ACHN (cell line): ENCODE measurements at regions not wholly inside any gene's neighbourhood (a gene's known extent, or its start where the extent isn't known, plus 50 kb on each side); places are given as distances from the start of the nearest gene placed in this dataset.

Experiments used
- DNase-seq: peaks from one replicate; pipeline ENCODE4 v3.0.0-alpha.2; 2015
- in situ Hi-C: cut with HindIII; loops from 2 replicates; pipeline ENCODE4 v1.10.0; 2017; ENCODE audit warnings: low sequenced_read_pairs, low pct_ligation_motif_present, low pct_unique_long_range_greater_than_20kb

DNA sequence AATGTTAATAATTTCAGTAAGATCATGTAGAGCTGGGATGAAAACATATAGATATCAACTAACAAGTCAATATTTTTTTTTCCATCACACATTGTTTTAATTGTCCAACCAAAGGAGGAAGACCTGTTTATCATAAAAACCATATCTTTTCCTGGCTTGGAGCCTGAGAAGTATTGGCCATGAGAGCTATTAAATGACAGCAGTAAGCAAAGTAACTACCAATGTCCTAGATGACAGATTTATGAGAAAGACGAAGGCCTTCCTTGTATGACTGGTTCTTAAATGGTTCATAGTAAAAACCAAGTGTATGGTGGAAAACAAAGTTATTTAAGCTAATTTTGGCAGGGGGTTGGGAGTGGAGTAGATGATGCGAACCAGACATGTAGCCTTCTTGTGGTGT is 1147.1 kb upstream of the TENM4 start:
- DNase-seq = no peak
- in situ Hi-C loops = no loop called here

DNA sequence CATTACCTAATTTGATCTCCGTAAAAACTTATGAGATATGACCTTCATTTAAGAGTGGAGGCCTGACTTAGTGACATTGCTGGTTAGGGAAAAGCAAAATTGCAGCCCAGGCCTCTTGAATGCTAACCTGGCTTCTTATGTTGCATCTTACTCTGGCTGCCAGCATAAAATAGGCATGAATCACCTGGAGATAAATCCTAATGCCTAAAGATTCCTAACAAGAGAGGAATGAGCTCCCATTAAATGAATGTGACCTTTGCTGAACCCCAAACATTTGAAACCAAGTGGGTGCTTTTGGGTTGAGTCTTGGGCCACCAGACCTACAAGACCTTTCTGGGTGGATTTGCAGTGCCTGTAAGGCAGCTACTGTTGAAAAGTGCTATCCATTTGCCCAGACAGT is 1145.6 kb upstream of the TENM4 start:
- in situ Hi-C loops = no loop called here
- no peak for DNase-seq

DNA sequence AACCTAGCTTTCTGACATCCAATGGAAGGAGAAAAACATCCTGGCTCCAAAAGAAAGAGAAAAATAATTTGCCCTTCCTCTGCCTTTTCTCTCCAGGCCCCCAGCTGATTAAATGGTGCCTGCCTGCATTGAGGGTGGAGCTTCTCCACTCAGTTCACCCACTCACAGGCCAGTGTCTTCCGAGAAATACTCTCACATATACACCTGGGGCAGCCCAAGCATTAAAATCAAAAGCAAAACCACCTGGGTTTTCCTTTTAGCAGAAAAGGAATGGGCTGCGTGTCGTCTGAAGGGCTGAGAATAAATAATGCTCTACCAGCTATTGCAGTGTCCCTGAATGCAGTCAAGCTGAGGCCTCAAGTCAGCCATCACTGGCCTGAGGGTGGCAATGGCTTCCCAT is 1143.8 kb upstream of the TENM4 start:
- in situ Hi-C loops = no loop called here
- no peak for DNase-seq

DNA sequence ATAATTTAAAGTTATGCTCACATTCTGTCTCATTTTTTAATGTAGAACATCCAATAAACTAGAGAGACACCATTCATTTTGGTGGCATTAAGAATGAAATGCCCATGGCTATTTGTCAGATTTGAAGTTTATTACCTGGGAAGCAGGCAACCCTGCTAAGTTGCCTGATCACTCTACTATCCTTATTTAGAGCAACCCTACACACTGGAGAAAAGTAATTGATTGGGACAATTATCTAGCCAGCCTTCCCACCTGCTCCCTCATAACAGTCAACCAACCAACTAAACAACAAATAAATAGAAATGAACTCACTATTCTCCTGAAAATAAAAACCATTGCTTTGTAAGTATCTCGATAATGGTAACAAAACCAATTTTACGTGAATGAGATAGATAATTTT is 1129.0 kb upstream of the TENM4 start:
- in situ Hi-C loops = no loop called here
- no peak for DNase-seq

DNA sequence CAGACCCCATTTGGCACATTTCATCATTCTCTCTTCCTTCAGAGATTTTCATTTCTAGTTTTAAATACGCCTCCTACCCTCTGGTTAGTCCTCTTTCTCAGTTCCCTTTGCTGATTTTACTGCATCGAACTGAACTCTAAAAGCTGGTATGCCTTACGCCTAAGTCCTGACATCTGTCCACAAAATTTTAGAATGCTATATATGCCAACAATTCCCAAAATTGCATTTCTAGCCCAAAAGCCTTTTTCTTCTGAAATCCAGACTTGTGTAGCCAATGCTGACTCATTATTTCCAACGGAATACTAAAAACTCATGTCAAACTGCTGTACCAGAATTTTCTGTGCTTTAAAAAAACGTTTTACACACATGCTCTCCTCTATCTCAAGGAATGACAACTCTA is 1124.4 kb upstream of the TENM4 start:
- in situ Hi-C loops = no loop called here
- no peak for DNase-seq

DNA sequence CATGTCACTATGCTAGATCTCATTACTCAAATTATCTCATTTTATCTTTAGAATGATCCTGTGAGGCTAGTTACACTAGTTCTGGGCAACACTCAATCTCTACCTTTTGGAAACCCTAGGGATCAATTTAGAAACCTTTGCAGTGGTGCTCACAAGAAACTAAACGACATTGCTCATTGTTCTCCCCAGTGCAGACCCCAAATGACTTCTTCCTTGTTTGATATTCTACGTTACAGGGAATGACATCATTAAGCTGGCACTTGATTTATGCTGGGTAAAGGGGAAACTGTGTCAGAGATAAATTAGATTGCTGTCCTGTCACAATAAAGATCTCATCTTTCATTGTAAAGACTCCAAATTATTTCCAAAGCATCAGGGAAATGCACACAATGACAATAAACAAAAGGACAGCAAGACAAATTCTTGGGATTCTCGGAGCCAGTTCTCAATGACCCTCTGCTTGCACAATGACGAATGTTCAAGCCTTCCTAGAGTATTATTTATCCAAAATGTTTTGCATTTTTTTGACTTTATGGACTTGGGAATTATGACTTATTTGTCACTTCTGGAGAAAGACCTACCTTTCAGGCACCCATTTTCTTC is 1121.8 kb upstream of the TENM4 start:
- in situ Hi-C loops = no loop called here
- DNase-seq = no peak

DNA sequence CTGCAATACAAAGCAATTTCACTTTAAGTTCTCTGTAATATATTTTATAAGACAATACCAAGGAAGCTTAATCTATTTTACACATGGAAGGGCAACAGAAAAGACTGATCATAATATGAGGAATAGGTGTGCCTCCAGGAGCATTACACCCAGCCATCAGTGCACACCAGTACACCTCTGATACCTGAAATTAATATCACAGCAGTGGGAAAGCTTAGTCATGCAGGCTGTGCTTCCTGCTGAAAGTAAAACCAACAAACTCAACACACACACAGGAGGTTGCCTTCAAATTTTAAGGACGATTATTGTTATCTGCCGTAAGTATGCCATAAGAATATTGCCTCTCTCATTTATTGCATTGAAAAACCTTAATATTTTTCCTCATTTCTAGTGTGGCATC is 1119.1 kb upstream of the TENM4 start:
- in situ Hi-C loops = no loop called here
- DNase-seq = no peak

DNA sequence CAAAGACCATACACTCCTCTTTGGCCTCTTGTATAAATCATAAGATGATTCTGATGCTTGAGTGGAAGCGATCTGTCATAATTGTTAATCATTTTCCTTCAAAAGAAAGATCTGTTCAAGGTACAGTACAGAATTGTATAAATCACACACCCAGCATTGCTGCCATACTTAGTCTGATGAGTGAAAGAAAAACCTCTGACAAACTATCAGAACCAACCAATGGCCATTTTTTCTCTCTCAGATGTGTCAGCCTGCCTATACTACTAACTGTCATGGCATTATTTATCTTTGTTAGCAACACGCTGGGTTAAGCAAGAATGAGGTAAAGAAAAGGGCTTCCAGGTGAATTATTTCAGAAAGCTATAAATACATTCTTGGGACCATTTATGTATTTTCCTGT is 1112.7 kb upstream of the TENM4 start:
- in situ Hi-C loops = no loop called here

DNA sequence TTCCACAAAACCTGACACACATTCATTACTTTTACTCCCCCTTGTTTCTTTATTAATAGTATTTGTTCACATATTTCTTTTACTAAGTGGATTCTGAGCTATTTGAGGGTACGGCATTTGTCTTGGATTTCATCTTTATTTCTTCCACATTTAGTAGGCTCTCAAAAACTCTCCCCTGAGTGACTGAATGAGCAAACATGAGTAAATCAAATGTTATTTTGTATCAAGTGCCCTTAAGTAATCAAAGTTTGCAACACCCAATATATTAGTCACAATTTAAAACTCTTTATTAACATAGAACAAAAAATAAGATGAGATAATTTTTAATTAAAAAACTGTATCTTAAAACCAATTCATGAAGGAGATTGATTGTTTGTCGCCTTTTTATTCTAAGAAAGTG is 1101.9 kb upstream of the TENM4 start:
- DNase-seq = no peak
- in situ Hi-C loops = no loop called here

More for the DNA sequence above, 1112.7 kb upstream of the TENM4 start:
- no peak for DNase-seq

DNA sequence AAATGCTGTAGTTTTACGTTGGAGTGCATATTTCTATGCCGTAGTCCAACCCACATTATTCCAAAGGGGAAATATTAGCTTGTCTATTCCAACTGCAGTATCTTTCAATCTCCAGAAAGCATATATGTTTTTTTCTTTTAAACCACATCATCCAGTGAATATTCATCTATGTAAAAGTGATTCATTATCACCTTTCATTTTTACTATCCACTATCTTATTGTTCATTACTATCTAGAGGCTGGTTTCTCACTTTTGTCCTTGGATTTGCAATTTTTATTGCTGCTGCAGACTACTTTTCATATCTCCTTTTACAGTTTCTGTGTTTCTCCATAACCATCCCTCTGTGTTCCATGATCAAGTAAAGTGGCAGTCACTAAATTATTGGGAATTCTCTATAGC is 1097.2 kb upstream of the TENM4 start:
- DNase-seq = no peak
- in situ Hi-C loops = no loop called here

DNA sequence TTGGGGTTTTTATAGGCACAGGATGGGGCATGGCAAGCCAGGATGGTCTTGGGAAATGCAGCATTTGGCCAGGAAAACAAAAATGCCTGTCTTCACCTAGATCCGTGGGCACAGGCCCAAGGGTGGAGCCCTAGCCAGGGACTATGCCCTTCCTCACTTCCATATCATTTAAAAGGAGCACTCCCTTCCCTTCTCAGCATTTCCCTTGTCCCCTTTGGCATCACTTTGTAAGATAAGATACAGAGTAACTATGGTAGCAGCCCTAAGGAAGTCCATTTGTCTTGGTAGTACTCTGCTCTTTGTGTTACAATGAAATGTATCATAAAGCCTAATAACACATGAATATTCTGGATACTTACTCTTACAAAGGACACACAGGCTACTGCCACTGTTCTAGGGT is 1092.6 kb upstream of the TENM4 start:
- in situ Hi-C loops = no loop called here
- DNase-seq = no peak

DNA sequence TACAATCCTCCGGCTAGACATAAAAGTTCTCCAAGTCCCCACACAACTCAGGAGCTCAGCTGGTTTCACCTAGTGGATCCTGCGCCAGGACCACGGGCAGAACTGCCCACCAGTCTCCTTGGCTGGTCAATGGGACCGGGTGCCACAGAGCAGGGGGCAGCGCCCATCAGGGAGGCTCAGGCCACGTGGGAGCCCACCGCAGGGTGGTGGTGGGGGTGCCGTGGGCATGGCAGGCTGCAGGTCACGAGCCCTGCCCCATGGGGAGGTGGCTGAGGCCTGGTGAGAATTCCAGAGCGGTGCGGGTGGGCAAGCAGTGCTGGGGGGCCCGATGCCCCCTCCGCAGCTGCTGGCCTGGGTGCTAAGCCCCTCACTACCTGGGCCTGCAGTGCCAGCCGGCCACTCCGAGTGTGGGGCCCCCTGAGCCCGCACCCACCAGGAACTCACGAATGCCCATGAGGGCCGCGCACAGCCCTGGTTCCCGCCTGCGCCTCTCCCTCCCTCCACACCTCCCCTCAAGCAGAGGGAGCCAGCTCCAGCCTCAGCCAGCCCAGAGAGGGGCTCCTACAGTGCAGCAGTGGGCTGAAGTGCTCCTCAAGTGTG is 1091.9 kb upstream of the TENM4 start:
- in situ Hi-C loops = no loop called here
- no peak for DNase-seq

DNA sequence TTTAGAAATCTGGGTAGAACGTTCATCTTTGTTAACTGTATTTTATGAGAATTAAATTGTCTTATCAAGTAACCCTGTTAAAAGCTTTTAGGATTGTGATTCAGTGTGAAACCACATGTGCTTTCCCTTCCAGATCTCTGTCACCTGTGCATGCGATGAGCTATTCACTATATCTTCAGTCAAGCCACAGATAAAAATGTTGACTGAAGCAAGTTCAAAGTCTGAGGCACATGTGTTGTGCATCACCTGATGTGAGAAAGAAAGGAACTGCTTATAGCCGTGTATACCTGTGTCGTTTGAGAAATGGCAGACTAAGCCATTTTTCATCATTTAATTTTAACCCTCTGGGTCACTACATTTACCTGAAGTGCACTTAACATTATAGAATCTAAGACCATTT is 1088.9 kb upstream of the TENM4 start:
- no peak for DNase-seq
- in situ Hi-C loops = no loop called here

DNA sequence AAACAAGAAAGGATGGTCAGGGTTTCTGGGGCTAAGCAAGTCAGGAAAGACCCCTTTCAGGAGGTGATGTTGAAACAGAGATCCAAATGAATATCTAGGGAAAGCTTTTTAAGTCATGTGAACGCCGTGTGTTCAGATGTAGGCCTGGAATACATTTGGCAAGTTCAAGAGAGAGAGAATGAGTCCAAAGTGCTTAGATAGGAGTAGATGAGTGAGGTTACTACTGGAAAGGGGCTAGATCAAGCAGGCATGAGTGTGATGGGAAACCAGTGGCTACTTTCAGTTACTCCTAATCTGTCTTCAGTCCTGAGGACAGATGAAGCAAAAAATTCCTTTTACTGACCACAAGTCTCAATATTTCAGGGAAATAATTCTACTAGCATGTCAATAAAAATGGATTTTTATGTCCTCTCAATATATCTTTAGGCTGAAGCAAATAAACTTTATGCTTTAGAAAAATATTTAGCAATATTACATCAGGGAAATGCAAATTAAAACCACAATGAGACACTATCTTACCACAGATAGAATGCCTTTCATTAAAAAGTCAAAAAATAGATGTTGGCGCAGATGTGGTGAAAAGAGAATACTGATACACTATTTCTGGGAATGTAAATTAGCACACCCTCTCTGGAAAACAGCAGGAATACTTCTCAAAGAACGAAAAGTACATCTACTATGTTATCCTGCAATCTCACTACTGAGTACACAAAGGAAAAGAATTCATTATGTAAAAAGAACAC is 1085.0 kb upstream of the TENM4 start:
- no peak for DNase-seq
- in situ Hi-C loops = no loop called here

DNA sequence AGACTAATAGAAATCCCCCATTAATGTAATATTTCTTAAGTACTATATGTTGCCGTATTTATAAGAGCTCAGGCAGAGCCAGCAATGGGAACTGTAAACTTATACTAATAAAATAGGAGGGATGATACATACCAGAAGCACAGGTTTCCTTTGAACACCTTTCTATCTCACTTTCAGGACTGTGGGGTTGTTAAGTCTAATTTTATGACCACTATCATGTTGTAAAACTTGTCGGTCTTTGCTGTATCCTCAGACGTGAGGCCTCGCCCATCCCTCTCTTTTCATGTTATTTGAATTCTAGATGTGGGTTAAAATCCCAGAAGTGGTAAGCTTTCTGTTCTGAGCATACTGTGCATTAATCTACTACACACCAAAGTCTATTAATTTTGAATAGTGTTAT is 1083.5 kb upstream of the TENM4 start:
- in situ Hi-C loops = no loop called here
- DNase-seq = no peak

DNA sequence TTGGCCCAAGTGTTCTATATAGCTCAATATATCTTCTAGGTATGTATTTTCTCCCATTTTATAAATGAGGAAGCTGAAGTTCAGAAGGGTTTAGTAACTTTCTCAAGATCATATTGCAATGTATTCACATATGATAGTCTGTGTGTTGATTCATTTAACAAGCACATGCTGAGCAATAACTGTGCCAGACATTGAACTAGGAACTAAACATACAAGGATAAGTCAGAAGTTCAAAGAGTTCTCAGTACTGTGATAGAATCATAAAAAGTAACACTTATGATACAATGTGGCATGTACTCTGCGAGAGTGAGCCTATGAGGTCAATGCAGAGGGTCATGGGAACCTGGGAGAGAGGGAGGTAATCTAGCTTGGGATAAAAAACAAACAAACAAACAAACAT is 1082.2 kb upstream of the TENM4 start:
- in situ Hi-C loops = no loop called here
- DNase-seq = no peak

DNA sequence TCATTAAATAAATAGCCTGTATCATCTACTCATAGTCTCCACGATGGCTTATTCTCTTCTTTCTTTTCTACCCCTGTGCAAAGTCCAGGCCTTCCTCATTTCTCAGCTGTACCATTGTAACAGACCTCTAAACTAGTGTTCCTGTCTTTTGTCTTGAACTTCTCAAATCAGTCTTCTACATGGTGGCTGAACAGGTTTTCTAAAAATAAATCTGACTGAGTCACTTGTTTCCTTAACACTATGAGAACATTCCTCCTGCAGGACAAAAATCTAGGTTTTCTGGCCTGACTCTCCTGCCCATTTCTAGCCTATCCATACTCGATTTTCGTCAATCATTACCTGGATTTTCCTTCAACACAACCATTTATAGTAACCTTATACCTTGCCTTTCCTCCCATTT is 1080.8 kb upstream of the TENM4 start:
- no peak for DNase-seq
- in situ Hi-C loops = no loop called here

DNA sequence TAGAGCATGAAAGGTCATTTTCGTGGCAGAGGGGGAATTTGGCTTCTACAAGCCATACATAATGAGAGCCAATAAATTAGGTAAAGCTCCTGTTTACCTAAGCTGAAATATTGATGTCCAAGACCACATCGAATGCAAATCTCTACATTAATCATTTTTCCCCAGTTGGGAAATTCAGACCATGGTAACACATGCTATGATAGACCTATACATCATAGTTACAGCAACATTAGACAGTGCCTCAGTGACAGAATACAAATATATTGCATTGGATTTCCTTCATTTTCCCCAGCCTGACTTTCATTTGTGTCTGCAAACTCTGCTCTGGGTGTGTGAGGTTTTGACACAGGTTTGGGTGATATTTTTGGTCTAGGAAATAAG is 1079.7 kb upstream of the TENM4 start:
- in situ Hi-C loops = no loop called here

DNA sequence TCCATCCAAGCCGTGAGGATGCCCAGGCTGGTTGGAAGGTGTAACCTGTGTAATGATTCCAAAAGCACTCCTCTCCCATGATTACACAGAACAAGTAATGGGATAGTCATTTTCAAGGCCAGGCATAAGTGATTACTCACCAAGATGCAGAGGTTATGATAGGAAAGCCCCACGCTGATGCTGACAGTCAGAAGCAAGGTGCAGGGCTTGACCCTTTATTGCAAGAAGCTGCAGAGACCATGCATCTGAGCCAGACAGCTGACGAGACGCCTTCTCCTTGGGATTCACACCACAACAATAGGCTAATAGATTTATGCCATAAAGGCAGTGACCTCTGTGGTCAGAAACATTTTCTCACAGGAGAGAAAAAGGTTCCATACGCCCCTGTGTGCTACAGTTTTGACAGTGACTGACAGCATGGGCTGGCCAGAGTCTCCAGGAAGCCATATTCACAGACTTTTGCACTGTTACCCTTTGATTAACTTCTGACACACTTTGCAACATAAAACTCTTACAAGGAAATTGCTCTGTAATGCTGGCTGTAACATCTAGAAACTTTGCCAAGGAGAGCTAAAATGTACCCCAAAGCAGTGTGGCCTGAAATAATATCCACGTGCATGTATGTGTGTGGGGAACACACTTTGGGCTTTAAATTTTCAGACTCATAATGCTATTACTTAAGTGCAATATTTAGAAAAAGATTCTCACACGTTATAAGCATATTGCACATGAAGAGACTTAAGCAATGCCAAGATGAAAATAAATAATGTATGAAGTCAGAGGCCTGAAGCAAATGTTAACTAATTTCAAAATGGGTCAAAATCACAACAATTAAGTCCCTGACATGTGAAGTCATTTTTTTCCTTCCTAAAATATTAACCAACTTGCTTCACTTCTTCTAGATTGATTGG is 1079.0 kb upstream of the TENM4 start:
- no peak for DNase-seq
- in situ Hi-C loops = no loop called here

More for the DNA sequence above, 1079.7 kb upstream of the TENM4 start:
- no peak for DNase-seq
